ENCODE measurements at regions not wholly inside any gene's neighbourhood (a gene's known extent, or its start where the extent isn't known, plus 50 kb on each side); places are given as distances from the start of the nearest gene placed in this dataset.

DNA sequence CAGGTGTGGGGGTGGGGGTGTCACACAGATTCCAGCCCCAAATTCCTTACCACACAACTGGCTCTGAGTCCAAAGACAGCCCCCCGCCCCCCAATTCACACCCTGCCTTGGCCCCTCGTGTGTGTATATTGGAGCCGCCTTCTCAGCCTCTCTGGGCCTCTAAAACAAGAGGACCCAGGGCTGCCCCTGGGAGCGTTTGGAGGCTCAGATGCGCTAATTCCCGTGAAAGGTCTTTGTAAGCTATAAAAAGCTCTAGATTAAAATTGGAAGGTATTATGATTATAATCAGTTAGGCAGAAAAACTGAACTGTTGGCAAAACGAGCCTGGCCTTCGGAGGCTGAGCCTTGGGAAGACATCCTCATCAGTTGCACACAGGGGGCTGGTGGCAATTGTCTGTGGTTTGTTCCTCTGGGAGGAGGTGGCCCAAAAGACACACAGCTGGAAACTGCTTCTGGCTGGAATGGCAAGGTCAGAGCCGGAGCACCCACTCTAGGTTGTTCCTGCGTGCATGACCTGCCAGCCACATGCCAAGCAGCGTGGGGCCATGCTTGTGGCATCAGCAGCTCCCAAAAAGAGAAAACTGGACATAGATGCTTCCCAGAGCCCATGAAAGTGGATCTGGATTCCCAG is 118.5 kb downstream of the PHETA1 start:
- Histone ChIP-seq H3K9ac (no peak overlapping the region), H3K4me2 (no peak overlapping the region), H3K79me2 (ENCODE audit: insufficient read depth, low read depth) (no peaks in the 10 kb centered on the region)

GRCh38 chr12:111249757-111250156 is 119.1 kb downstream of the PHETA1 start:
- H4K20me1 ChIP-seq (ENCODE audit: insufficient read depth), result no peaks in the 10 kb centered on the region
- TF ChIP-seq, protein P1, sequence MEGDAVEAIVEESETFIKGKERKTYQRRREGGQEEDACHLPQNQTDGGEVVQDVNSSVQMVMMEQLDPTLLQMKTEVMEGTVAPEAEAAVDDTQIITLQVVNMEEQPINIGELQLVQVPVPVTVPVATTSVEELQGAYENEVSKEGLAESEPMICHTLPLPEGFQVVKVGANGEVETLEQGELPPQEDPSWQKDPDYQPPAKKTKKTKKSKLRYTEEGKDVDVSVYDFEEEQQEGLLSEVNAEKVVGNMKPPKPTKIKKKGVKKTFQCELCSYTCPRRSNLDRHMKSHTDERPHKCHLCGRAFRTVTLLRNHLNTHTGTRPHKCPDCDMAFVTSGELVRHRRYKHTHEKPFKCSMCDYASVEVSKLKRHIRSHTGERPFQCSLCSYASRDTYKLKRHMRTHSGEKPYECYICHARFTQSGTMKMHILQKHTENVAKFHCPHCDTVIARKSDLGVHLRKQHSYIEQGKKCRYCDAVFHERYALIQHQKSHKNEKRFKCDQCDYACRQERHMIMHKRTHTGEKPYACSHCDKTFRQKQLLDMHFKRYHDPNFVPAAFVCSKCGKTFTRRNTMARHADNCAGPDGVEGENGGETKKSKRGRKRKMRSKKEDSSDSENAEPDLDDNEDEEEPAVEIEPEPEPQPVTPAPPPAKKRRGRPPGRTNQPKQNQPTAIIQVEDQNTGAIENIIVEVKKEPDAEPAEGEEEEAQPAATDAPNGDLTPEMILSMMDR (conservative IDR thresholded peaks at IDR 0.05; ENCODE audit: low read depth, low read length), result no peak
- H3K36me3 ChIP-seq (ENCODE audit: insufficient read depth), result no peaks in the 10 kb centered on the region
- H3K79me2 ChIP-seq (ENCODE audit: insufficient read depth, low read depth), result no peaks in the 10 kb centered on the region
- H3K4me1 ChIP-seq (ENCODE audit: low read depth, poor library complexity, severe bottlenecking), result no peaks in the 10 kb centered on the region
- H3K9ac ChIP-seq, result no peak overlapping the region
- no peak overlapping the region for H3K4me3 ChIP-seq (IDR thresholded peaks at IDR 0.05; ENCODE audit: insufficient read depth, low read depth, low read length)
- no peaks in the 10 kb centered on the region; the same call in 1 of the 2 replicates for H3K27me3 ChIP-seq (ENCODE audit: insufficient read depth, low read depth)
- H3K27ac ChIP-seq, result no peak overlapping the region
- H2AFZ ChIP-seq (ENCODE audit: low read depth), result no peak overlapping the region
- H3K4me2 ChIP-seq, result no peak overlapping the region

More for the DNA sequence above, 118.5 kb downstream of the PHETA1 start:
- Histone ChIP-seq H2AFZ (ENCODE audit: low read depth) (no peak overlapping the region), H3K27ac (no peak overlapping the region), H3K4me1 (ENCODE audit: low read depth, poor library complexity, severe bottlenecking) (no peaks in the 10 kb centered on the region), H4K20me1 (ENCODE audit: insufficient read depth) (no peaks in the 10 kb centered on the region), H3K4me3 (IDR thresholded peaks at IDR 0.05; ENCODE audit: insufficient read depth, low read depth, low read length) (no peak overlapping the region), H3K36me3 (ENCODE audit: insufficient read depth) (no peaks in the 10 kb centered on the region), H3K27me3 (ENCODE audit: insufficient read depth, low read depth) (no peaks in the 10 kb centered on the region; the same call in 1 of the 2 replicates)
- TF ChIP-seq, protein P1 (conservative IDR thresholded peaks at IDR 0.05; ENCODE audit: low read depth, low read length), result no peak

- H3K27ac ChIP-seq, result no peak overlapping the region
- H3K79me2 ChIP-seq (ENCODE audit: insufficient read depth, low read depth), result no peaks in the 10 kb centered on the region
- no peaks in the 10 kb centered on the region for H4K20me1 ChIP-seq (ENCODE audit: insufficient read depth)
Observed at GRCh38 chr12:111249018-111249370, 119.9 kb downstream of the PHETA1 start.

DNA sequence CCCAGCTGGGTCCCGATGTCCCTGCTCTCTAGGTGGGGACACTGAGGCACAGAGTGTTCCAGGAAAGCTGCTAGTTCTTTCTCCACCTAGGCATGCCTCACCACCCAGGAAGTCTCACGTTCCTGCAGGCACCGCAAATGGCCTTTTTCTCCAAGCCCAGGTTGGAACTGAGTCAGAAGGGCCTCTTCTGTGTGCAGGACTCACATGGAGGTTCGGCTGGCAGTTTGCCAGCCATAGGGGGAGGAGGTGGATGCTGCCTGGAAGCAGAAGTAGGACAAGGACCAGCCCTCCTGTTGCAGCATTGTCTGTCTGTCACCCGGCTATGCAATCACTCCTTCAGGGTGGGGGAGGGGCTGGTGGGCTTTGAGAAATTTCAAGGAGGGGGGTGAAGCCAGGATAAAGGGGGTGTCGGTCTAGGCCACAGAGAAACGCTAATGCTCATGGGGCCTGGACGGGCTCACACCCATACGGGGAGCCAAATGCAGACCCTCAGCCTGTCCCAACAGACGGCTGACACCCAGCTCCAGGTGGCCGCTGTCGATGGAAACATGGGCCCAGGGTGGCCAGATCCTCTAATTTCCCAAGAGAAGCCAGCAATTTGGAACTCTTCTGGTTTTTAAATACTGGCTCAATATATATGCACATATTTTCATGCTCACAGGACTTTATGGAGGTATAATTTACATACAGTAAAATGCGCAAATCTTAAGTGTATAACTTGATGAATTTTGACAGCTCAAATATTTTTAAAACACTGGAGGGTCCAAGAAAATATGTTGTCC is 120.5 kb downstream of the PHETA1 start:
- no peaks in the 10 kb centered on the region; the same call in 1 of the 2 replicates for H3K27me3 ChIP-seq (ENCODE audit: insufficient read depth, low read depth)
- H2AFZ ChIP-seq (ENCODE audit: low read depth), result no peak overlapping the region
- no peak overlapping the region for H3K9ac ChIP-seq
- no peaks in the 10 kb centered on the region for H4K20me1 ChIP-seq (ENCODE audit: insufficient read depth)
- no peak overlapping the region for H3K4me3 ChIP-seq (IDR thresholded peaks at IDR 0.05; ENCODE audit: insufficient read depth, low read depth, low read length)
- no peak overlapping the region for H3K4me2 ChIP-seq
- H3K4me1 ChIP-seq (ENCODE audit: low read depth, poor library complexity, severe bottlenecking), result no peaks in the 10 kb centered on the region
- H3K36me3 ChIP-seq (ENCODE audit: insufficient read depth), result no peaks in the 10 kb centered on the region
- TF ChIP-seq, protein P1 (conservative IDR thresholded peaks at IDR 0.05; ENCODE audit: low read depth, low read length), result no peak
- H3K79me2 ChIP-seq (ENCODE audit: insufficient read depth, low read depth), result no peaks in the 10 kb centered on the region
- no peak overlapping the region for H3K27ac ChIP-seq

More at GRCh38 chr12:111249018-111249370, 119.9 kb downstream of the PHETA1 start:
- H3K4me2 ChIP-seq, result no peak overlapping the region
- H3K4me1 ChIP-seq (ENCODE audit: low read depth, poor library complexity, severe bottlenecking), result no peaks in the 10 kb centered on the region
- H2AFZ ChIP-seq (ENCODE audit: low read depth), result no peak overlapping the region
- TF ChIP-seq, protein P1 (conservative IDR thresholded peaks at IDR 0.05; ENCODE audit: low read depth, low read length), result no peak
- H3K4me3 ChIP-seq (IDR thresholded peaks at IDR 0.05; ENCODE audit: insufficient read depth, low read depth, low read length), result no peak overlapping the region
- H3K27me3 ChIP-seq (ENCODE audit: insufficient read depth, low read depth), result no peaks in the 10 kb centered on the region; the same call in 1 of the 2 replicates
- H3K36me3 ChIP-seq (ENCODE audit: insufficient read depth), result no peaks in the 10 kb centered on the region
- H3K9ac ChIP-seq, result no peak overlapping the region
